Activated effector memory CD4-positive, alpha-beta T cell treated with anti-CD3 and anti-CD28 coated beads, Interleukin-2, amount 50 U/mL, for 16 hours (primary cell): ENCODE measurements at regions not wholly inside any gene's neighbourhood (a gene's known extent, or its start where the extent isn't known, plus 50 kb on each side); places are given as distances from the start of the nearest gene placed in this dataset.
"Not testable (repeated sequence)": the region's sequence is repeated elsewhere in the genome, so short reads cannot be mapped to it uniquely, and the experiment has no call there.

Experiments used
- DNase-seq: peaks from one replicate; pipeline ENCODE4 v3.0.0-alpha.2; 2020

GRCh38 chr6:23630726-23631635, 495.0 kb upstream of the NRSN1 start:
- no peak for DNase-seq

GRCh38 chr6:23633996-23634395, 492.0 kb upstream of the NRSN1 start:
- no peak for DNase-seq

GRCh38 chr6:23635150-23635549, 490.9 kb upstream of the NRSN1 start:
- no peak for DNase-seq

GRCh38 chr6:23637296-23637695, 488.7 kb upstream of the NRSN1 start:
- DNase-seq, result no peak

GRCh38 chr6:23642849-23643248, 483.2 kb upstream of the NRSN1 start:
- no peak for DNase-seq

DNA sequence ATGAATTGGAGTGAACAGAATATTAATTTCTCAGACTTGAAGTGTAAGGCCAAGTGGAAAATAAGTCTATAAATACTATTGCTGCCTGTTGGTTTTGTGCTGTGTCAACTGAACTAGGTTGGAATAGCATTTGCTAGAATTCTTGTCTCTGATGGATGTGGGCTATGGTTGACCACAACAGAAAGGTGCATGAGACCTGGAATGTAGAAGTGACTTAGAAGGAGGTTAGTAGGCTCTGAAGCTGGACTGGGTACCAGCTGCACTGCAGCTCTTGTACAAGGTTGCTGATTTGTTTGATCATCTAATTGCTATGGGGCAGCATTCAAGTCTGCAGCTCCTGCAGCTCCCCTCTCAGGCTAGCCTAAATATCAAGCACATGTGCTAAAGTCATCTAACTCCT, 479.0 kb upstream of the NRSN1 start:
- DNase-seq, result no peak

- DNase-seq, result no peak
Observed at GRCh38 chr6:23650676-23651075, 475.3 kb upstream of the NRSN1 start.

DNA sequence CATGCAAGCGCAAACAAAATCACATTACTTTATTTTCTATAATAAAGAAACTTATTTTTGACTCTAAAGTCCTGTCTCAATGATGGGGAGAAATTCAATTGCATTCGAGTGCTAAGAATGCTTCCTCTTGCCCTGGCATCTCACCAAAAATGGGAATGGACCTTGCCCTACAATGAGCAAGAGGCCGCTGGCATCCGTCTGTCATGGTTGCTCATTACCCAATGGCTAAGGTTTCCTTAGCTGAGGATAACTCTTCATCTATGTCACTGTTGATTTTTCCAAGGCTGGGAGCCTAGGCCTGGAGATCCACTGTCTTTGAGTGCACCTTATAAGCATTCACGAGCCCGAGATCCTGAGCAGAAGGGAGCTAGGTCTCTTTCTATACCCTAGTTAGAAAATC, 471.3 kb upstream of the NRSN1 start:
- DNase-seq, result no peak

- DNase-seq, result no peak
Observed at GRCh38 chr6:23655525-23655924, 470.5 kb upstream of the NRSN1 start.

DNA sequence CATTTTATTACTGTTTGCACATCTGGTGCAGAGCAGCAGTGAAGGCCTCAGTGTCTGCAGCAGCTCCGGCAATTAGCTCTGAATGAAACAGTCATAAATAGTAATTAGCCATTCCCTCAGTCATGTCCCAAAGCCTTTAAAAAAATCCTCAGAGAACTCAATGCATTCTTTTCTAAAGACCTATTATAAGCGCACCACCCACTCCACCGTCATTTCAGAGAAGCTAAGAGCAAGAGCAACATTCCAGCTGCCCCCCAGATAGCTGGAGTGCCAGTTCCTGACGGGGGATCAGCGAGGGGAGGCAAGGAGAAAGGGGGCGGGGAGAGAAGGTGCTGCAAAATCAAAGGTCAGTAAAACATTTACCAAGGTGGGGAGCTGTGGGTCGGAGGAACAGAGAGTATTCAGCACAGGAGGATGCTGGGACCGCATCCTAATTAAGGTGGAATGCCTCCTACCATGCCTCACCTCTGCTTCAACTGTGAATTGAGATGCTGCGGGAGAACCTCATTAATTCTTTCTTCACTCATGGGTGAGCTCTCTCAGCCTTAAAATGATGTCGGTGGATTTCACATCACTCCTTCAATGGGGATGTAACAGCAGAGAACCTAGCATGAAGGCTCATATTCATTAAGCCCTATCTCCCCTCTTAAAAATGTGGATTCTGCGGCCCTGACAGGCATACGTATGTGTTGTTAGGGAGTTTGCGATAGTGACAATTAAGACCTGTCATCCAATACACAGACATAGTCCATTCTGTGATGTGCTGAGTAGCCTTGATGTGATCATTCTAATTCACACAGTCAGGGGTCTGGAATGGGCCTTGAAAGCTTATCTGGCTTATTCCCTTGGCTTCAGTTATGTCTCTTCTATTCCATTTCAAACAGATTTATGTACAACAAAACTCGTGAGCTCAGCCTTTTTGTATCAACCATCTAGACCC, 469.5 kb upstream of the NRSN1 start:
- no peak for DNase-seq

DNA sequence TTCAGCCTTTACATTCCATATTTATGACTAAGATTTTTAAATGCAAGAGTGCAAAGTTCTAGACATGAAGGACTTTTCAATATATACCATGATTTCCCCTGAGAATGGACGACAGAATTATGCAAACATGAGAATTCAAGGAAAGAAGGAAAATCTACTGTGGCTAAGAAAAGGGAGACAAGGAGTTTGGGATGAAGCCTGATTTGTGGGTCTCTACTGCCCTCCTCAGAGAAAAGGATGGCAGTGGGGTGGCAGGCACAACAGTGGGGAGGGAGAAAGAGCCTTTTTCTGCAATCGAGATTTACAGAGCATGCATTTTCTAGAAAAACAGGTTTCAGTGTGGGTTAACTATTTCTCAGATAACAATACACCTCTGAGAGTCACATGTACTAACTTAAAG, 466.9 kb upstream of the NRSN1 start:
- no peak for DNase-seq

DNA sequence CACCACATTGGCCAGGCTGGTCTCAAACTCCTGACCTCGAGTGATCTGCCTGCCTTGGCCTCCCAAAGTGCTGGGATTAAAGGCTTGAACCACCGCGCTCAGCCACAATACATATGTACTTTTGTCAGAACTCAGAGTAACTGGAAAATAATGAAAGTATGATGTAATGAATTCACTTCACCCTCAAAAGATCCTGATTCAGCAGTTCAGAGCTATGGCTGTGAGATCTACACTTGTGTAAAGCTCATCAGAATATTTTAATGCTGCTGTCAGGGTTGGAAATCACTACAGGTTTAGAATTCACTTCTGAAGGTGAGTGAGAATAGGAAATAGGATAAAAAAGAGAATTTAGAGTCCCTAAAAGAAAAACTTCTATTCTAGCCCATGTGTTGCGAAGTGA, 464.5 kb upstream of the NRSN1 start:
- no peak for DNase-seq

GRCh38 chr6:23663096-23663495, 462.9 kb upstream of the NRSN1 start:
- no peak for DNase-seq

- no peak for DNase-seq
Observed at GRCh38 chr6:23663652-23664051, 462.4 kb upstream of the NRSN1 start.

- not testable (repeated sequence) for DNase-seq
Observed at GRCh38 chr6:23665911-23666310, 460.1 kb upstream of the NRSN1 start.

GRCh38 chr6:23672737-23673136, 453.3 kb upstream of the NRSN1 start:
- DNase-seq, result no peak

DNA sequence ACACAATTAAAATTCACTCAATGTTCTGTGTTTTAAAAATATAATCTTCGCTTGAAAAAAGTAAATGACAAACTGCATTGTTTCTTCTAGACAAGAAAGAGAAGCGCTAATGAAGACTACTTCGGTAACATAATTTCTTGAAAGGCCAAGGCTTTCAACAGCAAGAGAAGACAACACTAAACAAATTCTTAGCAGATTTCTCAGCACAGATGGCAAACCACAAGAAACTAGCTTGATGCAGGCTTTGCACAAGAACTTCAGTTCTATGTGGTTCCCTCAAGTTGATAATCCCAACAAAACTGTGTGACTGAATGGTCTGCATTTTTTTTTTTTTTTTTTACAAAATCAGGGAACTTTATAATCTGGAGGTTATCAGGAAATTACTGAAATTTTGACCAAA, 447.4 kb upstream of the NRSN1 start:
- DNase-seq, result no peak

- no peak for DNase-seq
Observed at GRCh38 chr6:23681743-23682142, 444.3 kb upstream of the NRSN1 start.

GRCh38 chr6:23688650-23689049, 437.4 kb upstream of the NRSN1 start:
- no peak for DNase-seq

DNA sequence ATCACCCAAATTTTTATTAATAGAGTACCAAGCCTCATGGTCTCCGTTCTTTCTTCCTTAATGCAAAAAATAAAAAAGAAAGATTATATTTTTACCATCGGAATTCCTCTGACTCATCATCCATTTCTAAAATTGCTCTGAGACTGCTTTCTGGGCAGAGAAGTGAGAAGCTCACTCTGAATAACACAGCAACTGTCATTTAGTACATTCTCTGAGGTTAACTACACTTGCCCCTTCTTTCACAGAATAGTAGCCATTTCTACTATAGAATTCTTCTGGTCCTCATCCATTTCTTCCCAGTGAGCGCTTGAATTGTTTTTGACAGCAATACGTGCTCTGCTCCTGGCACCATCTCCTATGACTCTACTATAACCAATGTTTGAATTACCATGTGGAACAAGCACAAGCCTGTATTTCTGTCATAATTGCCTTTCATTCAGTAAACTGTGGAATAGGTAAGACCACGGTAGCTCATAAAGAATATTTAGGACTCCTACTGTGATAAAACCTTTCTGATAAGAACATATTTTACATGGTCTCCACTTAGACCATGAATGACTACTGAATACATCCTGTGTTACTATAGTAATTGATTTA, 435.5 kb upstream of the NRSN1 start:
- DNase-seq, result no peak

GRCh38 chr6:23692184-23692583, 433.8 kb upstream of the NRSN1 start:
- DNase-seq, result no peak

- DNase-seq, result no peak
Observed at GRCh38 chr6:23696992-23697391, 429.0 kb upstream of the NRSN1 start.

DNA sequence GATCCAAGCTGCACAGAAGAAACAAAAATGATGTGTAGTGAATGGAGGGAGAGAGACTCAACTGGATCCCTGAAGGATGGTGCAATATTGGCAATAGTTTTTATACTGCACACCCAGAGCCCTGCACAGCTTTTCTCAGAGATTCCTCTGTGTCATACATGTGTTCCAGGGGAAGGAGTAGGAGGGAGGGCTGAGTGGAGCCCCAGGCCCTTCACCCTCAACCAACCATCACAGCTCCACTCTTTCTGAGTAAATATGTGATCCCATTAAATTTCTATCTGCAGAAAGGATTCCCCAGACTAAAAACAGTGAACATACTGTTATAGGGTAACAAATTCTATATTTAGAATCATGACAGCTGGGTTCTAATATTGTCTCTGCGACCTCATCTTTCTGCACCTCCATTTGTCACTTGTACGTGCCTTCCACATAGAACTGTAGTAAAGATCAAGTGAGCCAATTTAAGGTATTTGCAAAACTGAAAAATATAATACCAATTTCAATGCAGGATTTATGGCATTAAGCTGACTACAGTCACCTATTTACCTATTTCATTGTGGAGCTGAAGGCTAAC, 421.4 kb upstream of the NRSN1 start:
- DNase-seq, result no peak
